HCT116 (cell line): ENCODE measurements at regions not wholly inside any gene's neighbourhood (a gene's known extent, or its start where the extent isn't known, plus 50 kb on each side); places are given as distances from the start of the nearest gene placed in this dataset.

ENCODE experiments used
- ATAC-seq: fragments of 200-7000 bp; cut with Tn5 transposase; 2 replicates; pipeline ENCODE4 v1.9.1; 2020; ENCODE audit warnings: mild to moderate bottlenecking, moderate library complexity
- BruUV-seq: library from RNA; stranded (reverse); fragments of 400-500 nt; replicated peaks from 2 replicates; lab custom pipeline; 2021; lab: Mats Ljungman, UMichigan
- CTCF ChIA-PET: fragments of 300-600 bp; sonication (Branson Sonifier 250); formaldehyde crosslinking; loops from one replicate; lab custom pipeline; 2021; ENCODE audit warnings: antibody characterized with exemption; lab: Charles Lee
- POLR2A ChIA-PET: fragments of 300-600, 350-600 bp; sonication (Branson Sonifier 250); formaldehyde crosslinking; loops from one replicate; lab custom pipeline; 2021; ENCODE audit warnings: antibody characterized with exemption; lab: Charles Lee
- RAD21 ChIA-PET, 2 experiments: fragments of 300-600 bp; sonication (Branson Sonifier 250); formaldehyde crosslinking; loops; one replicate each; lab custom pipeline; 2023; ENCODE audit warnings: low total read pairs in 2 of 2; ENCODE audit not compliant: uncharacterized antibody in 2 of 2, unreplicated experiment in 2 of 2, low non-redundant PET in 1 of 2; lab: Charles Lee
- DNase-seq: peaks from one replicate; pipeline ENCODE4 v3.0.0-alpha.2; 2010; ENCODE audit warnings: low read depth, low spot score
- H2AFZ ChIP-seq: fragments of 200-600 bp; shearing (Covaris generic), sonication (generic); 2 replicates; pipeline ENCODE4 v1.6.1; 2017; ENCODE audit warnings: low read depth, mixed run types, mixed read lengths, antibody characterized with exemption, low read length; ENCODE audit not compliant: poor library complexity, severe bottlenecking
- H3K27ac ChIP-seq: 2 replicates; pipeline ENCODE4 v1.5.1; 2012; ENCODE audit warnings: low read depth, low read length
- H3K27me3 ChIP-seq: fragments of 200-600 bp; sonication (generic); 2 replicates; pipeline ENCODE4 v1.6.1; 2016; ENCODE audit warnings: mixed run types, low read length, mixed read lengths; ENCODE audit not compliant: insufficient read depth
- H3K36me3 ChIP-seq, 2 experiments: fragments of 200-500 bp in 1 of 2; fragments of 200-600 bp in 1 of 2; sonication (Bioruptor generic) in 1 of 2; sonication (generic) in 1 of 2; 2 replicates each; pipeline versions ENCODE4 v1.5.1 to v1.6.1; 2014 to 2016; ENCODE audit warnings: low read length in 2 of 2, inconsistent platforms in 1 of 2, mixed read lengths in 1 of 2, mixed run types in 1 of 2; ENCODE audit not compliant: insufficient read depth in 2 of 2, control insufficient read depth in 1 of 2
- H3K4me1 ChIP-seq, 2 experiments: fragments of 200-600 bp in 1 of 2; sonication (generic) in 1 of 2; 2 replicates each; pipeline versions ENCODE4 v1.5.1 to v1.6.1; 2012 to 2017; ENCODE audit warnings: low read length in 2 of 2, inconsistent platforms in 1 of 2, mild to moderate bottlenecking in 1 of 2, mixed read lengths in 1 of 2, mixed run types in 1 of 2, moderate library complexity in 1 of 2; ENCODE audit not compliant: insufficient read depth in 2 of 2, control insufficient read depth in 1 of 2
- H3K4me2 ChIP-seq: fragments of 200-600 bp; sonication (generic); 2 replicates; pipeline ENCODE4 v1.6.1; 2017; ENCODE audit warnings: mixed run types, low read length, mixed read lengths
- H3K4me3 ChIP-seq, 2 experiments: fragments of 200-600 bp in 1 of 2; sonication (generic) in 1 of 2; replicated peaks in 1 of 2; 2 replicates each; pipeline ENCODE4 v1.5.1; 2011 to 2016; ENCODE audit warnings: low read length in 2 of 2, control low read depth in 1 of 2, low read depth in 1 of 2, mild to moderate bottlenecking in 1 of 2, mixed read lengths in 1 of 2, mixed run types in 1 of 2
- H3K79me2 ChIP-seq: fragments of 200-600 bp; sonication (generic); 2 replicates; pipeline ENCODE4 v1.6.1; 2017; ENCODE audit warnings: mild to moderate bottlenecking, mixed run types, low read length, moderate library complexity, mixed read lengths; ENCODE audit not compliant: insufficient read depth
- H3K9ac ChIP-seq: fragments of 200-600 bp; sonication (generic); 2 replicates; pipeline ENCODE4 v1.6.1; 2016; ENCODE audit warnings: low read length, mixed read lengths
- H3K9me2 ChIP-seq: fragments of 200-600 bp; sonication (generic), shearing (Covaris generic); 2 replicates; pipeline ENCODE4 v1.6.1; 2017; ENCODE audit warnings: mixed run types, mild to moderate bottlenecking, moderate library complexity; ENCODE audit not compliant: insufficient read depth
- H3K9me3 ChIP-seq, 2 experiments: fragments of 200-500 bp in 1 of 2; fragments of 200-600 bp in 1 of 2; sonication (Bioruptor generic) in 1 of 2; sonication (generic) in 1 of 2; 2 replicates each; pipeline ENCODE4 v1.6.1; 2014 to 2017; ENCODE audit warnings: low read length in 2 of 2, mixed read lengths in 2 of 2, inconsistent platforms in 1 of 2, low read depth in 1 of 2, mild to moderate bottlenecking in 1 of 2, mixed run types in 1 of 2, moderate library complexity in 1 of 2; ENCODE audit not compliant: control insufficient read depth in 1 of 2, insufficient read depth in 1 of 2
- H4K20me1 ChIP-seq: fragments of 200-600 bp; sonication (generic), shearing (Covaris generic); 2 replicates; pipeline ENCODE4 v1.6.1; 2017; ENCODE audit warnings: mixed run types, mild to moderate bottlenecking, moderate library complexity; ENCODE audit not compliant: insufficient read depth
- ATF3 ChIP-seq: IDR thresholded peaks from 2 replicates; pipeline ENCODE4 v1.6.1; 2012
- CBX3 ChIP-seq: IDR thresholded peaks from 2 replicates; pipeline ENCODE4 v1.6.1; 2012; ENCODE audit warnings: low read depth
- CEBPB ChIP-seq: IDR thresholded peaks from 2 replicates; pipeline ENCODE4 v1.6.1; 2012; ENCODE audit warnings: low read depth
- CTCF ChIP-seq, 3 experiments: fragments of 200-600 bp in 1 of 3; sonication (generic) in 1 of 3; IDR thresholded peaks in 2 of 3; conservative IDR thresholded peaks in 1 of 3; 2 replicates each; pipeline ENCODE4 v1.5.1; 2012 to 2017; ENCODE audit warnings: low read depth in 2 of 3, low read length in 2 of 3, antibody characterized with exemption in 1 of 3, borderline replicate concordance in 1 of 3, control low read depth in 1 of 3, mild to moderate bottlenecking in 1 of 3, mixed read lengths in 1 of 3, mixed run types in 1 of 3, moderate library complexity in 1 of 3; ENCODE audit not compliant: insufficient read depth in 1 of 3
- ELF1 ChIP-seq: IDR thresholded peaks from 2 replicates; pipeline ENCODE4 v1.6.1; 2012; ENCODE audit warnings: low read depth, borderline replicate concordance
- EZH2 ChIP-seq: fragments of 200-600 bp; sonication (generic); IDR thresholded peaks from 2 replicates; pipeline ENCODE4 v1.6.1; 2017; ENCODE audit warnings: antibody characterized with exemption, mixed run types
- EZH2phosphoT487 ChIP-seq: fragments of 200-600 bp; IDR thresholded peaks from 2 replicates; pipeline ENCODE4 v1.6.1; 2018; ENCODE audit warnings: antibody characterized with exemption, borderline replicate concordance
- FOSL1 ChIP-seq: IDR thresholded peaks from 2 replicates; pipeline ENCODE4 v1.6.1; 2012; ENCODE audit warnings: low read depth
- JUND ChIP-seq: IDR thresholded peaks from 2 replicates; pipeline ENCODE4 v1.6.1; 2012
- POLR2A ChIP-seq: IDR thresholded peaks from 2 replicates; pipeline ENCODE4 v1.7.0; 2011; ENCODE audit warnings: borderline replicate concordance; ENCODE audit not compliant: insufficient read depth, insufficient read length; ENCODE audit errors: extremely low read depth
- POLR2AphosphoS5 ChIP-seq: IDR thresholded peaks from 2 replicates; pipeline ENCODE4 v1.6.1; 2011; ENCODE audit warnings: mild to moderate bottlenecking, low read depth, low read length, moderate library complexity
- RAD21 ChIP-seq: IDR thresholded peaks from 2 replicates; pipeline ENCODE4 v1.6.1; 2012; ENCODE audit warnings: low read depth, mild to moderate bottlenecking
- SIN3A ChIP-seq: IDR thresholded peaks from 2 replicates; pipeline ENCODE4 v1.6.1; 2012; ENCODE audit warnings: low read depth
- SP1 ChIP-seq: IDR thresholded peaks from 2 replicates; pipeline ENCODE4 v1.6.1; 2012; ENCODE audit warnings: low read depth
- YY1 ChIP-seq: IDR thresholded peaks from 2 replicates; pipeline ENCODE4 v1.6.1; 2011; ENCODE audit warnings: low read length, low read depth, moderate library complexity, mild to moderate bottlenecking; ENCODE audit not compliant: insufficient replicate concordance; ENCODE audit errors: extremely low read depth
- ZBTB33 ChIP-seq: IDR thresholded peaks from 2 replicates; pipeline ENCODE4 v1.6.1; 2011; ENCODE audit warnings: mild to moderate bottlenecking, low read length, moderate library complexity; ENCODE audit not compliant: insufficient replicate concordance; ENCODE audit errors: extremely low read depth
- ZFX ChIP-seq: fragments of 450-650 bp; IDR thresholded peaks from 2 replicates; pipeline ENCODE4 v1.6.1; 2017
- ZNF274 ChIP-seq: fragments of 200-500 bp; sonication (Bioruptor generic); IDR thresholded peaks from 2 replicates; pipeline ENCODE4 v1.6.1; 2014; ENCODE audit warnings: mild to moderate bottlenecking, low read depth, low read length, inconsistent platforms
- intact Hi-C: fragments of 100-400 bp; cut with micrococcal nuclease; formaldehyde crosslinking; loops from 2 replicates; pipeline ENCODE4 v1.10.0; 2022

GRCh38 chr1:96533820-96534219 lies 187.8 kb upstream of the PTBP2 start:
- Histone ChIP-seq H3K27ac (no peak overlapping the region), H3K27me3 (no peaks in the 10 kb centered on the region), H3K4me2 (no peak overlapping the region), H3K9me2 (no peaks in the 10 kb centered on the region), H4K20me1 (no peaks in the 10 kb centered on the region), H3K9me3 (peaks cover 0 to under 1% of the 10 kb centered on the region in 2 experiments; a peak in 2 of 4 replicates), H3K9ac (no peak overlapping the region), H3K79me2 (no peaks in the 10 kb centered on the region), H3K36me3 (no peaks in the 10 kb centered on the region), H3K4me1 (no peaks in the 10 kb centered on the region), H3K4me3 (no peak overlapping the region), H2AFZ (no peak overlapping the region)
- BruUV-seq: no TSS peak
- ChIA-PET CTCF (no interaction called here), POLR2A (no interaction called here), RAD21 (no interaction called here)
- intact Hi-C loops: no loop called here
- TF ChIP-seq ELF1 (no peak), SP1 (no peak), CBX3 (no peak), CEBPB (no peak), SIN3A (no peak), JUND (no peak), YY1 (no peak), EZH2 (no peak), RAD21 (no peak)
- ATAC-seq: no peak
- DNase-seq: no peak

- ChIA-PET POLR2A (no interaction called here), CTCF (no interaction called here), RAD21 (no interaction called here)
- Histone ChIP-seq H3K27me3 (no peaks in the 10 kb centered on the region), H3K4me1 (no peaks in the 10 kb centered on the region), H4K20me1 (no peaks in the 10 kb centered on the region), H2AFZ (no peak overlapping the region), H3K4me3 (no peak overlapping the region), H3K4me2 (no peak overlapping the region), H3K9ac (no peak overlapping the region), H3K79me2 (no peaks in the 10 kb centered on the region), H3K9me2 (no peaks in the 10 kb centered on the region), H3K36me3 (no peaks in the 10 kb centered on the region), H3K9me3 (no peaks in the 10 kb centered on the region), H3K27ac (no peak overlapping the region)
- ATAC-seq: no peak
- no peak for TF ChIP-seq ATF3
- no peak for TF ChIP-seq CBX3
- TF ChIP-seq YY1: no peak
- TF ChIP-seq ZBTB33: no peak
- no peak for TF ChIP-seq ZFX
- TF ChIP-seq EZH2: no peak
- no peak for TF ChIP-seq POLR2A
- TF ChIP-seq JUND: no peak
- TF ChIP-seq CEBPB: no peak
- TF ChIP-seq ZNF274: no peak
- no peak for TF ChIP-seq RAD21
- TF ChIP-seq POLR2AphosphoS5: no peak
- TF ChIP-seq ELF1: no peak
- TF ChIP-seq CTCF (IDR thresholded peaks at IDR 0.05 in 2 of 3, conservative IDR thresholded peaks at IDR 0.05 in 1 of 3; ENCODE audit: borderline replicate concordance in 1 of 3, insufficient read depth in 1 of 3, low read depth in 2 of 3, low read length in 2 of 3): no peak
- no peak for TF ChIP-seq EZH2phosphoT487
- no peak for TF ChIP-seq FOSL1
- BruUV-seq: no TSS peak
- intact Hi-C loops: no loop called here
- DNase-seq: no peak
Observed at GRCh38 chr1:96536581-96536980, 185.0 kb upstream of the PTBP2 start.
